NT2/D1 (cell line): ENCODE measurements at regions not wholly inside any gene's neighbourhood (a gene's known extent, or its start where the extent isn't known, plus 50 kb on each side); places are given as distances from the start of the nearest gene placed in this dataset.

Experiments
- SUZ12 ChIP-seq: IDR thresholded peaks from 2 replicates; pipeline ENCODE4 v1.6.1; 2011; ENCODE audit not compliant: insufficient read length, insufficient read depth; ENCODE audit errors: extremely low read depth
- ZNF274 ChIP-seq: IDR thresholded peaks from 2 replicates; pipeline ENCODE4 v1.6.1; 2011; ENCODE audit warnings: mild to moderate bottlenecking, low read depth, low read length

GRCh38 chr1:189496768-189497167 is 980.9 kb downstream of the BRINP3 start:
- TF ChIP-seq ZNF274 (no peak), SUZ12 (no peak)
